ENCODE measurements at regions not wholly inside any gene's neighbourhood (a gene's known extent, or its start where the extent isn't known, plus 50 kb on each side); places are given as distances from the start of the nearest gene placed in this dataset.

DNA sequence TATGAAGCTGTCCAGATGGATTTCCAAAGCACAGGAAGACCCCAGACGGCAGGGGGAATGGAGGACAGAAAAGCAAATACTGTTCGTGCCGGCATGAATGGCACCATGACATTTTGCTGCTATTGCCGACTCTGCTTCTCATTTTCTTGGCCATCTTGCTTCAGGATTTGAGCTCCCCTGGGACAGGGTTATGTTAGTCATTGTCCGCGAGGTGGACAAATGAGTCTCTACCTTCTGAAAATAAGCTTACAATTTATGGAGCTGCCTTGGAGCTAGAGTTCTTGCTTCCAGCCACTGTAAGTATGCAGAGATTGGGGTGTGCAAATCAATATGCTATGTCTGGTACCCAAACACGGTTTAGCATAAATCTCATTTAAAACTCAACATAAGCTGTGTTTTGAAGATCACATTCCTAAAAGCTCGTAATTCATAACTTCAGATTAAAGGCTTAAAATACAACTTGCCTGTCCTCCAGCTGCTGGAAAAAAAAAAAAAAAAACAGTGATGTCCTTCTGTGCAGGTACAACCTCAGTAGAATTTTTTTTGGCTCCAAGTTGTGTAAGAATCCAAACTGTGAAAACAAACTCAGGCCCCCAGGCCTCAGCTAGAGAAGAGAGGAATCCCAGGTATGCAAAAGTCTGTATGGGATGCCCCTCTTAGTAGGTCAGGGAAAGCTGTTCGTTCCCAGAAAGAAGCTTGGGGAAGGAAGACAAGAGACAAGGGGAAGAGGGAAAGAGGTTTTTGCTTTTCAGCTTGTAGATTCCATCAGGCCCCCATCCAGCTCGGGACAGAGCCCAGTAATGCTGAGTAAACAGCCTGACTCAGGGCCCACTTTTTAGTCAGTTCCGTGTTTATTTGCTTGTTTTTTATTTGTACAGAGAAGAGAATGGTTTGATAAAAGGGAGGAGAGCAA lies 184.2 kb upstream of the FOXA2 start:
- TF ChIP-seq, protein P1, sequence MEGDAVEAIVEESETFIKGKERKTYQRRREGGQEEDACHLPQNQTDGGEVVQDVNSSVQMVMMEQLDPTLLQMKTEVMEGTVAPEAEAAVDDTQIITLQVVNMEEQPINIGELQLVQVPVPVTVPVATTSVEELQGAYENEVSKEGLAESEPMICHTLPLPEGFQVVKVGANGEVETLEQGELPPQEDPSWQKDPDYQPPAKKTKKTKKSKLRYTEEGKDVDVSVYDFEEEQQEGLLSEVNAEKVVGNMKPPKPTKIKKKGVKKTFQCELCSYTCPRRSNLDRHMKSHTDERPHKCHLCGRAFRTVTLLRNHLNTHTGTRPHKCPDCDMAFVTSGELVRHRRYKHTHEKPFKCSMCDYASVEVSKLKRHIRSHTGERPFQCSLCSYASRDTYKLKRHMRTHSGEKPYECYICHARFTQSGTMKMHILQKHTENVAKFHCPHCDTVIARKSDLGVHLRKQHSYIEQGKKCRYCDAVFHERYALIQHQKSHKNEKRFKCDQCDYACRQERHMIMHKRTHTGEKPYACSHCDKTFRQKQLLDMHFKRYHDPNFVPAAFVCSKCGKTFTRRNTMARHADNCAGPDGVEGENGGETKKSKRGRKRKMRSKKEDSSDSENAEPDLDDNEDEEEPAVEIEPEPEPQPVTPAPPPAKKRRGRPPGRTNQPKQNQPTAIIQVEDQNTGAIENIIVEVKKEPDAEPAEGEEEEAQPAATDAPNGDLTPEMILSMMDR (IDR thresholded peaks at IDR 0.05; ENCODE audit: low read depth, low read length), result no peak
- H3K4me3 ChIP-seq (replicated peaks in 1 of 2; ENCODE audit: low read depth in 2 of 2, low read length in 2 of 2), result no peak overlapping the region
- peak; percentile 34 to 59 for DNase-seq (ENCODE audit: low read depth in 2 of 2)

DNA sequence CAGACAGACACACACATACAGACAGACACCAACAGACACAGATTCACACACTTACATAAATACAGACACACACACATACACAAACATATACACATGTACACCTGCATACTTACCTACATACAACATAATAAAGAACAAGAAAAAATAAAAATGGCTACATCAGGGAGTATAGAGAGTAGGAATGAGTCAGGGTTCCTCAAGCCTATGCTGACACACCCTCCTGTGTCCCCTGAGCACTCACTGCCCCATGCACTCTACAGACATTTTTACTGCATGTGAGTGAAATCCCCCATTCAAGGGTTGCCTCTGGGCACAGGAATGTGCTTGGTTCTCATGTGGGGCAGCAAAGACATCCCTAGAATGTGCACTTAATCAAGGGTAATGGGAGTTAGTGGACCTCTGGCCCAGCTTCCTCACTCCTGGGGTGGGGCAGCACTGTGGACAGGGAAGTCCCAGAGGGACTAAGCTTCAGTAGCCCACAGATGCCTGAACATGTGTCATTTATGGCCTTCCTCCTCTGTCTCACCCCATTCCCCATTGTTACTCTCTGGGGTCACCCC lies 185.9 kb upstream of the FOXA2 start:
- TF ChIP-seq, protein P1 (IDR thresholded peaks at IDR 0.05; ENCODE audit: low read depth, low read length), result no peak
- no peak overlapping the region for H3K4me3 ChIP-seq (replicated peaks in 1 of 2; ENCODE audit: low read depth in 2 of 2, low read length in 2 of 2)
- DNase-seq (ENCODE audit: low read depth in 2 of 2), result peak in 1 of 2 donors; percentile 32

DNA sequence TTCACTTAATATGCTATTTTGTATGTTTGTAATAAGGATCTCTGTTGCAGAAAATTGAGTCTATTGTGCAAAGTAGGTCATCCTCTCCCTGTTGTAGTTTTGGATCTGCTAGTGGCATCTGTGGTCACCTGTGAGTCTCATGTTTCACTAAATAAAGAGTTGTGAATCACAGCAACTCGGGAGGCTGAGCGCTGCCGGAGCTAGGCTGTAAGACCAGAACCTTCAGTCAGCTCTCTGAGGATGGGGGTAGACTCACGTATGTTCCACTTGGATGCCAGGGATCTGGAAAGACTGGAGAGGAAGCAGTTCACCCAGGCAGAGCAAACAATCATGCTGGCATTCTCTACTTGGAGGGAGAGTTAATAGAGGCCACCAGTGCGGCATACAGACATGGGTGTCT lies 187.3 kb upstream of the FOXA2 start:
- no peak overlapping the region for H3K4me3 ChIP-seq (replicated peaks in 1 of 2; ENCODE audit: low read depth in 2 of 2, low read length in 2 of 2)
- DNase-seq (ENCODE audit: low read depth in 2 of 2), result no peak
- TF ChIP-seq, protein P1 (IDR thresholded peaks at IDR 0.05; ENCODE audit: low read depth, low read length), result no peak

DNA sequence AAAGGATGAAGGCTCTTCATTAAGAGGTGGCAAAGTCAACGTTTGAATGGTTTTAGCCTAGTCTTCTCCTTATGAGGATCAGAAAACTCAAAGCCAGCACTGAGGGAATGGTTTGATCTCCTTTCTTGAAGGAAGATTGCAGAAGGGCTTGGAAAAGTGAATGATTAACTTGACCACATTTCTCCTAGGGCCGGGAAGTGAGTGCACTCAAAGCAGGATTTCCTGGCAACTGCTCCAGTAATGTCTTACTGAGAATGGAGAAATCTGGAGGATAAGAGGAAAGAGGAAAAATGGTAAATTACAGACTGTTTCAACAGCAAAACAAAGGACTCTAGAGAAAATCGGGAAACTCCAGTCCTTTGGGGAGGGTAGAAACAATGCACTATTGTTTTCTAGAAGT lies 189.0 kb upstream of the FOXA2 start:
- peak in 1 of 2 donors; percentile 32 for DNase-seq (ENCODE audit: low read depth in 2 of 2)
- TF ChIP-seq, protein P1 (IDR thresholded peaks at IDR 0.05; ENCODE audit: low read depth, low read length), result no peak
- H3K4me3 ChIP-seq (replicated peaks in 1 of 2; ENCODE audit: low read depth in 2 of 2, low read length in 2 of 2), result no peak overlapping the region

DNA sequence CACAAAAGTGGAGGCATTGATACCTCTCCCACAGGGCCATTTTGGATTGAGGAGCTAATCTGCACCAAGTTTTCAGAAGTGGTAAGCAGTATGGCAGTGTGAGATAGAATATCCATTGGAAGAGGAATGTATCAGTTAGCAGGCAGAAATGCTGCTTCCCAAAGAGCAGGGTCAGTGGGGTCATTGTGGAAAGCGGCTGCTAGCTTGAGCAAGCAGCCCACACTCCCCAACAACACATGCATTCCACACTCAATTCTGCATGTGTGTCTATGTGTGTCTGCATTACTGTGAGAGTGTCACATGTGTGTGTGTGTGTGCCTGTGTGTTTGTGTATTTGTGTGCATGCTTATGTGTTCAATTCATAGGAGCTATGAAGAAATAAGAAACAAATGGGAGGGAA lies 190.9 kb upstream of the FOXA2 start:
- TF ChIP-seq, protein P1 (IDR thresholded peaks at IDR 0.05; ENCODE audit: low read depth, low read length), result no peak
- H3K4me3 ChIP-seq (replicated peaks in 1 of 2; ENCODE audit: low read depth in 2 of 2, low read length in 2 of 2), result no peak overlapping the region
- DNase-seq (ENCODE audit: low read depth in 2 of 2), result no peak

DNA sequence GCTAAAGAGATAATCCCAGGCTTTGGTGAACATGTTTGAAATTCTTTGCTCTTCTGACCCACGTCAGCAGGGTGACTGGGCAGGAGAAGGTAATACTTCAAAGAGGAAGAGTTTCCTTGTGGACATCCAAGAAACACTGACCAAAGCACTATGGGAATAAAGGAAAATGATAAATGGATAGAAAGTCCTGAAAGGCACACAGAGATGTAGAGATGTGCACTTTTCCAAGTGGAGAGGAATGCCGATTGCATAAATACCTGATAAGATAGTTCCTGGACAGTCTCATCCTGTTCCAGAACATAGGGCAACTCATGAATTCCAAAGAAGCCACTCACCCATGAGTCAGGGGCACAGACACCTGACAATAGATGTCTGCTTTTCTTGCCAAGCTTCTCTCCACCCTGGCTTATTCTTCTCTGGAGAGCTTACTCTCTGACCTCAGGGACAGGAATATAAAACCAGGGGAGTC lies 191.3 kb upstream of the FOXA2 start:
- H3K4me3 ChIP-seq (replicated peaks in 1 of 2; ENCODE audit: low read depth in 2 of 2, low read length in 2 of 2), result no peak overlapping the region
- TF ChIP-seq, protein P1 (IDR thresholded peaks at IDR 0.05; ENCODE audit: low read depth, low read length), result no peak
- peak; percentile 68 to 92 for DNase-seq (ENCODE audit: low read depth in 2 of 2)
